Pancreas (tissue), 10 donors: ENCODE measurements at regions not wholly inside any gene's neighbourhood (a gene's known extent, or its start where the extent isn't known, plus 50 kb on each side); places are given as distances from the start of the nearest gene placed in this dataset.

Source experiments
- ATAC-seq, 4 donors: fragments of 200-7000 bp; cut with Tn5 transposase; one replicate each; pipeline versions ENCODE4 v1.8.0 to v1.9.1; 2020; ENCODE audit warnings: mild to moderate bottlenecking in 4 of 4, moderate library complexity in 4 of 4
- DNase-seq, 6 donors: peaks; one replicate each; pipeline ENCODE4 v3.0.0-alpha.2; 2020
- FAIRE-seq: peaks from 2 replicates; lab custom pipeline; 2012; peaks lifted over from hg19 to GRCh38; lab: Jason Lieb, UNC
- H3K27ac ChIP-seq, 4 donors: fragments of 200-600 bp; sonication (generic); 1 replicate in 3 of 4; 2 replicates in 1 of 4; pipeline versions ENCODE4 v1.5.0 to v1.8.0; 2020
- H3K27me3 ChIP-seq, 4 donors: fragments of 200-600 bp; one replicate each; pipeline ENCODE4 v1.8.0; 2021
- H3K36me3 ChIP-seq, 3 donors: fragments of 200-600 bp; sonication (generic) in 1 of 3; one replicate each; pipeline versions ENCODE4 v1.5.0 to v1.8.0; 2020 to 2021
- H3K4me1 ChIP-seq, 3 donors: fragments of 200-600 bp; one replicate each; pipeline ENCODE4 v1.8.0; 2021
- H3K4me3 ChIP-seq, 4 donors: fragments of 200-600 bp; sonication (generic) in 2 of 4; one replicate each; pipeline versions ENCODE4 v1.5.0 to v1.8.0; 2020 to 2021
- H3K9me3 ChIP-seq, 4 donors: fragments of 200-600 bp; one replicate each; pipeline ENCODE4 v1.8.0; 2021
- WGBS, 2 donors: extraction: QIAGEN DNeasy Blood & Tissue Kit; methylation state at CpG; one replicate each; pipeline ENCODE4 v1.1.7; 2013; 5-methylcytosine and 5-hydroxymethylcytosine counted together
- intact Hi-C, 3 donors: fragments of 100-400 bp; cut with DNase I; formaldehyde crosslinking; loops; one replicate each; pipeline versions ENCODE4 v1.11.1 to v1.14.2; 2022
- TF ChIP-seq, protein P1 (sequence below), 4 donors: fragments of 200-600 bp; sonication (generic) in 3 of 4; IDR thresholded peaks; one replicate each; pipeline versions ENCODE4 v1.5.0 to v1.8.0; 2021; ENCODE audit warnings: antibody characterized with exemption in 4 of 4
- donor health status: healthy with polysubstance abuse.
- donor health status: DM: no; HTN: no; CAD: no; lungs with moderate emphysema.
- donor health status: DM: no; HTN: no; CAD: no.
- donor health status: control.
- donor health status: control.
- donor health status: Bipolar disorder and iron deficiency.
- donor health status: DM: yes; HTN: yes; CAD: no.
- donor health status: DM: no; HTN: no; CAD: no.
- donor health status: DM: no; HTN: no; CAD: no.
- donor health status: DM: yes; HTN: yes; CAD: no.

- no peaks in the 10 kb centered on the region for H3K4me1 ChIP-seq
Measured at GRCh38 chr3:76245622-76246021, 460.3 kb upstream of the ZNF717 start.

DNA sequence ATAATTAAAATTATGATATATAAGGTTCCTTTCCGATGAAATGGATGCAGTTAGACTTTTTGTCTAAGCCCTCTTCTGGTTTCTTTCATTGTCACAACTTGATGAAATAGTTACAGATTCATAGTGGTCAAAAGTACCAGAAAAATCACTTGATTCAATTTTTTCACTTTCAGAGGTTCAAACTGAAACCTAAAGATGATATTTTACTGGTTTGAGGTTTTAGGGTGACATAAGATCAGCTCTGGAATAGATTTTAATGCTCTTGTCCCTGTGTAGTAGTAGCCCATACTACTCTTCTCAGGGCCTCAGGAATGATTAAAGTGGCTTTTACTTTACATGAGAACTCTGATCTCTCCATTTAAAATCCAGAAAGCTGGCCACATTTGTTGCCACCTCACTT is 479.1 kb upstream of the ZNF717 start:
- no peaks in the 10 kb centered on the region for H3K9me3 ChIP-seq
- TF ChIP-seq, protein P1, sequence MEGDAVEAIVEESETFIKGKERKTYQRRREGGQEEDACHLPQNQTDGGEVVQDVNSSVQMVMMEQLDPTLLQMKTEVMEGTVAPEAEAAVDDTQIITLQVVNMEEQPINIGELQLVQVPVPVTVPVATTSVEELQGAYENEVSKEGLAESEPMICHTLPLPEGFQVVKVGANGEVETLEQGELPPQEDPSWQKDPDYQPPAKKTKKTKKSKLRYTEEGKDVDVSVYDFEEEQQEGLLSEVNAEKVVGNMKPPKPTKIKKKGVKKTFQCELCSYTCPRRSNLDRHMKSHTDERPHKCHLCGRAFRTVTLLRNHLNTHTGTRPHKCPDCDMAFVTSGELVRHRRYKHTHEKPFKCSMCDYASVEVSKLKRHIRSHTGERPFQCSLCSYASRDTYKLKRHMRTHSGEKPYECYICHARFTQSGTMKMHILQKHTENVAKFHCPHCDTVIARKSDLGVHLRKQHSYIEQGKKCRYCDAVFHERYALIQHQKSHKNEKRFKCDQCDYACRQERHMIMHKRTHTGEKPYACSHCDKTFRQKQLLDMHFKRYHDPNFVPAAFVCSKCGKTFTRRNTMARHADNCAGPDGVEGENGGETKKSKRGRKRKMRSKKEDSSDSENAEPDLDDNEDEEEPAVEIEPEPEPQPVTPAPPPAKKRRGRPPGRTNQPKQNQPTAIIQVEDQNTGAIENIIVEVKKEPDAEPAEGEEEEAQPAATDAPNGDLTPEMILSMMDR (IDR thresholded peaks at IDR 0.05), result no peak
- DNase-seq, result no peak
- no peaks in the 10 kb centered on the region for H3K36me3 ChIP-seq
- H3K27ac ChIP-seq, result no peak overlapping the region
- intact Hi-C loops, result no loop called here
- no peaks in the 10 kb centered on the region for H3K27me3 ChIP-seq
- no peak overlapping the region for H3K4me3 ChIP-seq
- 67 to 85% methylated on average over 1 of the region's 1 CpG for WGBS, 2 donors
- ATAC-seq, result no peak
- no peaks in the 10 kb centered on the region for H3K4me1 ChIP-seq
- no peak for FAIRE-seq

More at GRCh38 chr3:76245622-76246021, 460.3 kb upstream of the ZNF717 start:
- H3K36me3 ChIP-seq, result no peaks in the 10 kb centered on the region
- no peaks in the 10 kb centered on the region for H3K9me3 ChIP-seq
- no peak for ATAC-seq
- no peak overlapping the region for H3K4me3 ChIP-seq
- DNase-seq, result no peak
- no peak overlapping the region for H3K27ac ChIP-seq
- intact Hi-C loops, result no loop called here
- H3K27me3 ChIP-seq, result no peaks in the 10 kb centered on the region
- FAIRE-seq, result no peak
- TF ChIP-seq, protein P1 (IDR thresholded peaks at IDR 0.05), result no peak

DNA sequence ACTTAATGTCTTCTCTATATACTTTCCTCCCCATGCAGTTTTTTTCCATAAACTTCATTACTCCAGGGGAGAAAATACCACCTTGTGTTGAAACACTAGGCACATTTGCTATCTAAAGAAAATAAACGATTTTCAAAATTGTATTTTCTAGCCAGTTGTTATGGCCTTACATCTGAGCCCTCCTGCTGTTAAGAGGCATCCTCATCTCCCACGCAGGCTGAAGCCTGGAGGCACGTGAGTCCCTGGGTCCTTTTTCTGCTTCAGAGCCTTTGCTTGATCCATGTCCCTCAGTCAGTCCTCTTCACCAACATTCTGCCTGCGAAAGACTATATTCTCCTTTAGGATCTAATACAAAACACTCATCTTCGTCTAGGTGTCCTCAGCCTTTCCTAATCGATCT is 479.6 kb upstream of the ZNF717 start:
- ATAC-seq (no peak), DNase-seq (no peak), FAIRE-seq (no peak)
- H3K4me3 ChIP-seq, result no peak overlapping the region
- no peaks in the 10 kb centered on the region for H3K4me1 ChIP-seq
- WGBS, 2 donors, result 48 to 57% methylated on average over 6 of the region's 6 CpGs
- no peaks in the 10 kb centered on the region for H3K36me3 ChIP-seq
- H3K9me3 ChIP-seq, result no peaks in the 10 kb centered on the region
- H3K27me3 ChIP-seq, result no peaks in the 10 kb centered on the region
- TF ChIP-seq, protein P1 (IDR thresholded peaks at IDR 0.05), result no peak
- intact Hi-C loops, result no loop called here
- no peak overlapping the region for H3K27ac ChIP-seq

GRCh38 chr3:76266511-76266910 is 481.2 kb upstream of the ZNF717 start:
- Histone ChIP-seq H3K4me1 (no peaks in the 10 kb centered on the region), H3K9me3 (no peaks in the 10 kb centered on the region), H3K36me3 (no peaks in the 10 kb centered on the region), H3K4me3 (no peak overlapping the region), H3K27ac (no peak overlapping the region), H3K27me3 (no peaks in the 10 kb centered on the region)
- intact Hi-C loops, result no loop called here
- ATAC-seq (no peak), FAIRE-seq (no peak), DNase-seq (no peak)
- TF ChIP-seq, protein P1 (IDR thresholded peaks at IDR 0.05), result no peak
- WGBS, 2 donors, result 30 to 55% methylated on average over 1 of the region's 1 CpG

GRCh38 chr3:76267851-76268380 is 482.6 kb upstream of the ZNF717 start:
- 47 to 73% methylated on average over 4 of the region's 4 CpGs for WGBS, 2 donors
- TF ChIP-seq, protein P1 (IDR thresholded peaks at IDR 0.05), result no peak
- H3K9me3 ChIP-seq, result no peaks in the 10 kb centered on the region
- no peak for ATAC-seq
- H3K27ac ChIP-seq, result no peak overlapping the region
- H3K36me3 ChIP-seq, result no peaks in the 10 kb centered on the region
- H3K4me3 ChIP-seq, result no peak overlapping the region
- intact Hi-C loops, result no loop called here
- H3K4me1 ChIP-seq, result no peaks in the 10 kb centered on the region
- DNase-seq, result no peak
- FAIRE-seq, result no peak
- H3K27me3 ChIP-seq, result no peaks in the 10 kb centered on the region
